HG02870 (cell line): ENCODE measurements at regions not wholly inside any gene's neighbourhood (a gene's known extent, or its start where the extent isn't known, plus 50 kb on each side); places are given as distances from the start of the nearest gene placed in this dataset.

Experiments
- ATAC-seq: cut with Tn5 transposase; IDR thresholded peaks from one replicate; pipeline ENCODE4 v1.9.1; 2021; ENCODE audit warnings: mild to moderate bottlenecking, moderate library complexity; ENCODE audit not compliant: unreplicated experiment

- no peak for ATAC-seq
Observed at GRCh38 chr17:53193044-53193443, 629.7 kb upstream of the KIF2B start.

DNA sequence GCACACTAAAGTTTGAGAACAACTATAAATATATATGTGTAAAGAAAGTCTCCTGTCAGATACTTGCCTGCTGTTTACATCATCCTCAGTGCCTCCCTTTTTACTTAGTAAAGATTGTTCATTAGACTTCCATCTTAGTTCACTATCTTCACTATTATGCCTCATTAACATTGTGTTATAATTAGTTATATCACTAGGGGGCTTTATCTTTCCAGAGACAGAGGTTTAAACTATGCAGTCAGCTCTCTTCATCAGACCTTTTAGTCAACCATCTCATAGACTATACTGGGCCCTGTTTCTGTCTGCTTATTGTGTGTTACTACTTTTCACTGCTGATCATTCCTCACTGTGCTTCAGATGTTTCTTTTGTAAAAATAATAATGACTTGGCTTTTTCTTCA, 630.8 kb upstream of the KIF2B start:
- no peak for ATAC-seq

DNA sequence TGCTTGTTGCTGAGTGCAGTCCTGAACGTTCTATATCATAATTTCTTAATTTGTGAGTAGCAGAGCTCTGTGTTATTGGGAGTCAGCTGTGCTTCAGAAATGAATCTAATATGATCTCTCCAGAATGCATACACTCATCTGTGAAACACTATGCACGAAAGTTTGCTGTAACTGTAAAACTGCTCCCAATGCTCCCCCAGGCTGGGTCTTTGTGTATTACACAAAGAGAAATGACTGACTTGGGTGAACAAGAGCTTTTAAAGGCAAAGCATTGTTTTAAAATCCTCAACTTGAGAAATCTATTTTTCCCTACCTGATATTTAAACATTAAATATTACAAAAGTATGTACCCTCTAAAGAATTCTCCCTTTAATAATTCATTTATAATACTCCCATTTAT, 636.7 kb upstream of the KIF2B start:
- no peak for ATAC-seq

DNA sequence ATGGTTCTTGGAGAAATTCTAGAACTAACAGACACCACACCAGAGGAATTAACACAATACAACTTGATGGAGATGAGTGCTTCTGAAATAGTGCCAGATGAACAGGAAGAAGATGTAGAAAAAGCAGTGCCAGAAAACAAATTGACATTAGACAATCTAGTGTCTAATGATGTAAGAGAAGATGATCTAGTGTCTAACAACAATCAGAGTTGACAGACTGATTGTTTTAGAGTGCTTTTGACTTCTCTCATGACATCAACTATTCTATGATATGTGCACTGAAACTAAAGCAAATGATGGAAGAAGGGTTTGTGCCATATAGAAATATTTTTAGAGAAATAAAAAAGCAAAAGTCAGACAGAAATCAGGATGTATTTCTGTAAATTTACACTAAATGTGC, 646.1 kb upstream of the KIF2B start:
- no peak for ATAC-seq

DNA sequence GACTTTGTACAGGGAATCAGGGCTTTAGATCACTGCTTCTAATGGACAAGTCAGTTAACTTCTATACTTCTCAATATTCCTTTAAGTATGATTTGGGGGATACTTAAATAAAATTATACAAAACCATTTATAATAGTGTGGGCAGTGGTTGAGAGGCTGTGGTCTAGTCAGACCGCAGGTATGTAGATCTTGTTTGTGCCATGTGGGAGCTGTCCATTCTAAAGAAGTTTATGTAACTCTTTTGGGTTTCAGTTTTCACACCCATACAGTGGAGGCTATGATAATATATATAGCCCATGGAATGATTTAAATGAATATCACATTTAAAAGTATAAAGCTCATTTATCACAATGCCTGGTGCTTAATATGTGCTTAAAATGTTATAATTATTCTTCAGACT, 654.3 kb upstream of the KIF2B start:
- no peak for ATAC-seq

- no peak for ATAC-seq
Observed at GRCh38 chr17:53166731-53167130, 656.0 kb upstream of the KIF2B start.

DNA sequence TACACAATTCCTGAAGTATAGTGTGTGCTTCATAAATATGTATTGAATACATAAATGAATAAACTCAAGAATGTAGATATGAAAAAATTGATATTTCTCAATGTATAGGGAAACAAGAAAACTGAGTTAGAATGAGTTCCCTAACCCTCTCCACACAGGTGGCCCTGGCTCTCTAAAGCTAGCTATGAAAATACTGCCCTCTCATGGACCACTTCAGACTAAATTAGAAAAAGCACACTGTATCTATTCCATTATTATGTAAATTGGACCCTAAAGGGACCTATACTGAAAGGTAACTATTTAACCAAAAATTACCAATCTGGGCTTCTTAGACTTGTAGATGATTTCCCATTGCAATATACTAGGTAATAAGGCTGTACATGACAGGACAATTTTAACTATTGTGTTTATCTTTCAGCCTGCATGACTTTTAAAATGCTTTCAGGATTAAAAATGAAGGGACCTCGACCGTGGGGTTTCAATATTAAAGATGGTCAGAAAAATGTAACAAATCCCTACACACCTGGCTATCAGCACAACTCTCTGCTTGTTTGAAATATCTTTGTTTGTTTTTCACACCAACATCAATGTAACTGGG, 672.5 kb upstream of the KIF2B start:
- ATAC-seq, result no peak

- no peak for ATAC-seq
Observed at GRCh38 chr17:53149316-53149715, 673.4 kb upstream of the KIF2B start.

GRCh38 chr17:53148058-53148457, 674.7 kb upstream of the KIF2B start:
- ATAC-seq, result no peak

- ATAC-seq, result no peak
Observed at GRCh38 chr17:53142890-53143289, 679.8 kb upstream of the KIF2B start.

DNA sequence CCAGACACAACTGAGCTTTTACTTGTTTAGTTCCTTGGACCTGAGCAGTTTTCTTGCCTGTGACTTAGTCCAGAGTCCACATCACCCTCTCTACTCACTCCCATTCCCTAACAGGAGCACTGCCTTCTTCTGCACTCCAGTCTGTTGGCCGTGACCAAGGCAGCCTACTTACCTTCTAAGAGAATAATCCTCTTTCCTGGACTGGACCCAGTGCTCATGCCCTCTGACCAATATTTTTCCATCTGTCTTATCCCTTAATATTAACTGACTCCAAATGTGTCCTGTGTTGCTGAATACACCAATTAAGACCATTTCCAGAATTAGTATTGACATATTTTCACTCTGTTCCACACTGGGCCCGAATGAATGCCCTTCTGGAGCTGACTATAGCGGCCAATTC, 681.0 kb upstream of the KIF2B start:
- no peak for ATAC-seq

DNA sequence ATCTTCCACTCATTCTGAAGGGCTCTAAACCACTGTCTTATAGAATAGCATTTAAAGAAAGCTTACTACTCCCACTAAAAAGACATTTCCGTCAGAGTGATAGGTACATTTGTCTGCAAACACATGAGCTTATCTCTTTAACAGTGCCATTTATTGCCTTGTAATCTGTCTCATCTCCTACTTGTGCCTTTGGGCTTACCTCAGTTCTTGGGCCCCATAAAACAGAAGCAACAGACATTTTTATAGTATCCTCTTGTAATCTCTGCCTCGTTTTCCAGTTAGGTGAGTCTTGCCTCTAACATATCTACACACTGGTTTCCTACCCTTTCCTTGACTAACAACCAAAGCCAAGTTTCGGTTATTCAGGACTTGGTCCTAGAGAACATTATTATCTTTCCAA, 681.4 kb upstream of the KIF2B start:
- no peak for ATAC-seq

DNA sequence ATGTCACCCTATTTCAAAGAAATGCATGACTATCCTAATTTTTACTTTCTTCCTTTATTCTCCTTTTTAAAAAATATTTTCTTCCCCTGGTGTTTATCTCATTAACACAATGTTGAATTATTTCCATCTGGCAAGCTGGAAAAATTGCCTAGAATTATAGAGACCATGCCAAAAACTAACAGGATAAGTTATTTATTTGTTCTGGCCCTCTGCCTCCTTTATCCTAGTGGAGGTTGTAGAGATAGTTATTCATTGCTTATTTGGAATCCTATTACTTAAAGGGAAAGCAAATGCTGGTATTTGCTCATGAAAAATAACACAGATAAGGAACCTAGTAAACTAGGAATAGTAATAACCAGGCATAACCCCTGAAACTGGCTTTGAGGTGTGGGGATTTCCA, 684.9 kb upstream of the KIF2B start:
- no peak for ATAC-seq

DNA sequence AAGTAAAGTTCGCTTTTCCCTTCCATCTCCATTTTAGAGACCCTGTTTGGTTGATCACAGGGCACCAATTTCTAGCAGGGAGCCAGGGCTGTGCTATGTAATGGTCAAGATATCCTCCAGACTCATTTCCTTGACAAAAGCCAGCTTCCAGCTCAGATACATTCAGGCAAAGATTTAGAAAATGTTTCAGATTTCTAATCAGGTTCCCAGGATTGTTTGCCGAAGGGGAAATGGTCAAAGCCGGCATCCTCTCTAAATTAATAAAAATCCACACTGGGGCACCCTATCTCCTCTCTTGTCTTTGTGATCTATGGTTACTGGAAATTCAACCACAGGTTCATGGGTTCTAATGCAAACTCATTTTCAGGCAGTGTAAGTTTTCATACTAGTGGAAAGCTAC, 686.8 kb upstream of the KIF2B start:
- ATAC-seq, result no peak

DNA sequence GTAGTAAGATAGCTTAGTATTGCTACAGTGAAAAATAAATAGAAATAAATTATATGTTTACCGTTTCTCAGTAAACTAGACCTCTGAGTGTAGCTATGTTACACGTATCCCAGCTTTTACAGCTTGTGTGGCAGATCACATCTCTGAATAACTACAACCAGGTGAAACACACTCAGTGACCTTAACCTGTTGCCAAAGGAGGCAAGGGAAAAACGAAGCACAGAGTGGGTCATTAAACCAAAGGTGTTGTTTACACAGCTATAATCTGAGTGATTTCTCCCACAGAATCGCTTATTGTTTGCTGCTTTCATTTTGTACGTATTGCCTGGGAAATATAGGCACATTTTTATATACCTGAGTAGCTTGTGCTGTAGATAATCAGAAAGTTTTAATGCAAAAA, 688.2 kb upstream of the KIF2B start:
- ATAC-seq, result no peak

DNA sequence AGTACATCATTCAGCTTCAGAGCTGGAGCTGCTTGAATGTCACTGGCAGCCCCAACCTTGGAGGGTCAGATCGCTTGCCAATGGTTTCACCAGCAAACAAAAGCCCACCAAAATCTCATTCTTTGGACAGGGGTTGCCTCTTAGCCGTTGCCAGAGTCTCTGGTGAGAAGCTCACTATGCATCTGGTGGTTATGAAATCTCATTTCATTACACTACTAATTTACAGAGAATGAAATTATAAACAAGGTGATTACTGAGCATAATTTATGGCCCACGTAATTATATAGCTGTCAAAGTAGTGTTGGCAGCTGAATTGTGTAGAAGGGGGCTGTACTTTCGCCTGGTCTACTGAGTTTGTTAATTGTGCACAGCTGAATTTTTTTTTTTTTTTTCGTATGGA, 688.9 kb upstream of the KIF2B start:
- no peak for ATAC-seq

DNA sequence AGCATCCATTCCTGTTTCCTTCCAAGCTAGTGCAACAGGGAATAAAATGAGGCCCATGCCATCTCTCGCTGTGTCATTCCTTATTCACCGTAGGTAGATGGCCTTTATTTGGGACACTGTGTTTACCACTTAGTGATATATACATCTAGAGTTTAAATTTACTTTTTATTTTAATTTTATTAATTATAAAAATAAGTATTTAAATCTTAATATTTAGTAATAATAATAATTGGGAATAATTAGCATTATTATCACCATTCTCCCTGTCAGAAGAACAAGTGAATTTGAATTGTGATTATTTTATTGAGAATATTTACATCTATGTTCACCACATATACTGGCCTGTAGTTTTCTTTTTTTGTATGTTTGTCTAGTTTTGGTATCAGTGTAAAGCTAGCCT, 692.9 kb upstream of the KIF2B start:
- ATAC-seq, result no peak

GRCh38 chr17:53127331-53127730, 695.4 kb upstream of the KIF2B start:
- no peak for ATAC-seq

- no peak for ATAC-seq
Observed at GRCh38 chr17:53122966-53123365, 699.8 kb upstream of the KIF2B start.

- ATAC-seq, result no peak
Observed at GRCh38 chr17:53119773-53120172, 703.0 kb upstream of the KIF2B start.

- no peak for ATAC-seq
Observed at GRCh38 chr17:53118948-53119347, 703.8 kb upstream of the KIF2B start.

GRCh38 chr17:53106886-53107285, 715.8 kb upstream of the KIF2B start:
- no peak for ATAC-seq

- no peak for ATAC-seq
Observed at GRCh38 chr17:53101706-53102105, 721.0 kb upstream of the KIF2B start.

DNA sequence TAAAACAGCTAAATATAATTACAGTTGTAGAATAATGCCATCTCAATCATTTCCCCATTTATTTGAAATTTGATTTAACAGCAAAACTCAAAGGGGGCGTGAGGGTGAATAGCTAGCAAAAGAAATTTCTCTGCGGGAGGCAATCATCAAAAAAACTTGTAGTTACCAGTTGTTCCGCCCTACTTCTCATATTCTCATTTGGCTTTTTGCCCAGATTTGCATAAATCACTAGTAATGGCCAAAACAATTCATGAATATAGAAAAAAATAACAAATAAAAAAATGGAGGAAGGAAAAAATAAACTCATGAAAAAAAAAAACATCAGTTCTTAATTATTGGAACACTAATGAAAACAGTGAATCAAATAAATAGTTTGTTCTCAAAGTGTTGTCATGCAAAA, 722.6 kb upstream of the KIF2B start:
- no peak for ATAC-seq
